AG09319 (cell line): ENCODE measurements at regions not wholly inside any gene's neighbourhood (a gene's known extent, or its start where the extent isn't known, plus 50 kb on each side); places are given as distances from the start of the nearest gene placed in this dataset.

Experiments used
- DNase-seq: peaks from one replicate; pipeline ENCODE4 v3.0.0-alpha.2; 2010; ENCODE audit warnings: low read depth; ENCODE audit errors: extremely low read depth
- TF ChIP-seq, protein P1 (sequence below): IDR thresholded peaks from 2 replicates; pipeline ENCODE4 v1.5.1; 2011; ENCODE audit warnings: low read depth, mild to moderate bottlenecking, inconsistent platforms, low read length, moderate library complexity

DNA sequence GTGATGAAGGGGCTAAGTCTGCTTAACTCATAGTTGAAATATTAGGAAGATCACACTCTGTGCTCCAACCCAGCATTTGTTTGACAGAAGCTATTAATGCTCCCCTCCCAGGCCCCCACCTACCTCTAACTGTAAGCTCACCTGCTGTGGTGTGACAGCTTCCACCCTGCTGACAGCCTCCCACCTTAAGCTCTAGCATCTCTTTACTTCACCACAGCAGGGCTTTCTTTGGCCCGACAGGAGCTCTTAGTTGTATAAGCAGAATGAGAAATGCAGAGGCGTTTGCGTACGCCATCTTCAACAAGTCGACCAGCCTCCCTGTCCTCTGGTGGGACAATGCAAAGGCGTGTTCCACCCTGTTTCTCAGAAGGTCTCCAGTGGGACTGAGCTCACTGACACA is 80.1 kb upstream of the OSBPL8 start:
- no peak for DNase-seq
- TF ChIP-seq, protein P1, sequence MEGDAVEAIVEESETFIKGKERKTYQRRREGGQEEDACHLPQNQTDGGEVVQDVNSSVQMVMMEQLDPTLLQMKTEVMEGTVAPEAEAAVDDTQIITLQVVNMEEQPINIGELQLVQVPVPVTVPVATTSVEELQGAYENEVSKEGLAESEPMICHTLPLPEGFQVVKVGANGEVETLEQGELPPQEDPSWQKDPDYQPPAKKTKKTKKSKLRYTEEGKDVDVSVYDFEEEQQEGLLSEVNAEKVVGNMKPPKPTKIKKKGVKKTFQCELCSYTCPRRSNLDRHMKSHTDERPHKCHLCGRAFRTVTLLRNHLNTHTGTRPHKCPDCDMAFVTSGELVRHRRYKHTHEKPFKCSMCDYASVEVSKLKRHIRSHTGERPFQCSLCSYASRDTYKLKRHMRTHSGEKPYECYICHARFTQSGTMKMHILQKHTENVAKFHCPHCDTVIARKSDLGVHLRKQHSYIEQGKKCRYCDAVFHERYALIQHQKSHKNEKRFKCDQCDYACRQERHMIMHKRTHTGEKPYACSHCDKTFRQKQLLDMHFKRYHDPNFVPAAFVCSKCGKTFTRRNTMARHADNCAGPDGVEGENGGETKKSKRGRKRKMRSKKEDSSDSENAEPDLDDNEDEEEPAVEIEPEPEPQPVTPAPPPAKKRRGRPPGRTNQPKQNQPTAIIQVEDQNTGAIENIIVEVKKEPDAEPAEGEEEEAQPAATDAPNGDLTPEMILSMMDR, result no peak

DNA sequence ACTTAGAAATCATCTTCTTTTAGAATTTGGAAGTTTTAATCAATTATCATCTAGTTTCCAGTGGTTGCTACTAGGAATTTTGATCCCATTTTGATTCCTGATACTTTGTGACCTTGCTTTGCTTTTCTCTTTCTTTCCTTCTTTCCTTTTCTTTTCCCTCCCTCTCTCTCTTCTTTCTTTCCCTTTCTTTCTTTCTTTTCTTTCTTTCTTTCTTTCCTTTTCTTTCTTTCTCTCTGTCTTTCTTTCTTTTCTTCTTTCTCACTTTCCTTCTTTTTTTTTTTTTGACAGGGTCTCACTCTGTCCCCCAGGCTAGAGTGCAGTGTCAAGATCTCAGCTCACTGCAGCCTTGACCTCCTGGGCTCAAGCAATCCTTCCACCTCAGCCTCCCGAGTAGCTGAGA is 81.5 kb upstream of the OSBPL8 start:
- no peak for DNase-seq
- TF ChIP-seq, protein P1, result no peak

DNA sequence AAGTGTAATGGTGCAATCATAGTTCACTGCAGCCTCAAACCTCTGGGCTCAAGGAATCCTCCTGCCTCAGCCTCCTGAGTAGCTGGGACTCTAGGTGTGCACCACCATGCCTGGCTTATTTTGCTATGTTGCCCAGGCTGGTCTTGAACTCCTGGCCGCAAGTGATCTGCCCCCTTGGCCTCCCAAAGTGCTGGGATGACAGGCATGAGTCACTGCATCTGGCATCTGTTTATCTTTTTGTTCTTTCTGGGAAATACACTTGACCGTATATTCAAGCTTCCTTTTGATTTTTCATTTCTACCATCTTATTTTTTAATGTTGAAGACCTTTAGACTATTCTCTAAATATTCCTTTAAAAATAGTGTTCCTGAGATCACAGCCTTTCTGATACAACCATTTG is 82.4 kb upstream of the OSBPL8 start:
- TF ChIP-seq, protein P1, result no peak
- DNase-seq, result no peak

DNA sequence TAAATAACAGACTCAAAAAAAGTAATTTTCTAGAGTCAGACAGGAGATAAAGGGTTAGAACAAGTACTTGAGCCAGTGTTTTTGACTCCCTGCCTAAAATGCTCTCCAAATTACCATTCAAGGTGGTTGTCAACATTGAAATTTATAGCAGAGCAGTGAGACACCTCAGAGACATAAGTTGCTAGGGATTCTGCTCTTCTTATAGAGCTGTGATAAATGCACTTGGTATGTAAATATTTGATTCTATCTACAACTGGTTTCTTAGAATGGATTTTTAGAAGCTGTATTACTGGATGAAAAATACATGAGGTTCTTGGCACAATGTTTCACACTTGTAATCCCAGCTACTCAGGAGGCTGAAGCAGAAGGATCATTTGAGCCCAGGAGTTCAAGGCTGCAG is 83.9 kb upstream of the OSBPL8 start:
- no peak for DNase-seq

DNA sequence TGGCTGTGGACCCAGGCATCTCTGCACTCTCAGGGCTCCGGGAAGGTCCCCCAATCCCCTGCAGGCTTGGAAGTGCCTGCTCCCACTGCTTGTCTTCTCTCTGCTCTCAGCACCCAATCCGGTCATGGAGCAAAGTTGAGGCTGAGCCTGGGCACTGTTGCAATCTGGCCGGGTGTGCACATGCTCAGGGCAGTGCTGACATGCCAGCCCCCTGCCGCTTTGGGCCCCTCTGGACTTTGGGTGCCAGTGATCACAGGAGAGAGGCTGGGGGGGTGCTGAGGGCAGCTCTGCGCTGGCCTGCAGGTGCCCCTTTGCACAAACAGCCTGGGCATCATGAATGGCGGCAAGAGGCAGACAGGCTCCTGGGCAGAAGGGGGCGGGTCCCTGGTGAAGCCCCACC is 85.4 kb upstream of the OSBPL8 start:
- TF ChIP-seq, protein P1, result no peak
- DNase-seq, result no peak

More for the DNA sequence above, 83.9 kb upstream of the OSBPL8 start:
- TF ChIP-seq, protein P1, result no peak

DNA sequence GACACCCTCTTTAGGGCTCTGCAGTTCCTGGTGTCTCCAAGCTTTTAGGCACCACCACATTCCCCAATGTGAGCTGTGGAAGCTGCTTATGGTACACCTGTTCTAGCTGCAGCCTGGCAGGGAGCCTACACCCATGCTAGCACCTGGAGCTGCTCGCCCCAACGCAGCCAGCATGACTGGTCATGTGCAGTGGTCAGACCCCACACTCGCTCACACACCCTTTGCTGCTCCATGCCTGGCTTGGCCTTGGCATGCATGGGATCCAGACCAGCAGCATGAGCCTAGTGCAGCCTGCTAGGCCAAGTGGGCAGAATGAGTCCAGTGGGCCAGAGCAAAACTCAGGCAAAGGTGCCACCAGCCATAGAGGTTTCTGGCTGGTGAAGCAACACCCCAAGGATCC is 86.4 kb upstream of the OSBPL8 start:
- TF ChIP-seq, protein P1, result no peak
- DNase-seq, result no peak

DNA sequence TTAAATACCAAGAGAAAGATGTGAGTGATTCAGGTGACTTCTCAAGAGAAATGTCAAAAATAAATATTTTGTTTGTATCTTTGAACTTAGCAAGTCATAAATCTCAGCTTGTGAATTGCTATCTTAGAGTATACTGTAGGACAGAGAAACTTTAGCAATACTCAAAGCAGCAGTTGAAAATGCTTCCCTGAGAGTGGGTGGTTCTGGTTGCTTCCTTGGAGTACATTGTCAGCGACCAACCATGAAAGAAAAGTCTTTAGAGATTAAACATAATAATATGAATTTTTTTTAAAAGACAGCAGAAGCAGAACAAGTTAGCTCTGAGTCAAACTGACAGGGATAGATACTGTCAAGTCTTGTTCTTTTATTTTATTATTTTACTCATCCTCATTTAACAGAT is 86.8 kb upstream of the OSBPL8 start:
- no peak for DNase-seq
- TF ChIP-seq, protein P1, result no peak
